GM23338 (cell line): ENCODE measurements at regions not wholly inside any gene's neighbourhood (a gene's known extent, or its start where the extent isn't known, plus 50 kb on each side); places are given as distances from the start of the nearest gene placed in this dataset.
A peak's percentile ranks its signal among the peaks of the same experiment; 100 is the strongest.

Experiments
- ATAC-seq: fragments of 200-7000 bp; cut with Tn5 transposase; 3 replicates; pipeline ENCODE4 v1.9.1; 2020
- DNase-seq: peaks from one replicate; pipeline ENCODE4 v3.0.0-alpha.2; 2015; ENCODE audit warnings: low spot score
- H2AFZ ChIP-seq: fragments of 200-600 bp; sonication (generic); 2 replicates; pipeline ENCODE4 v1.8.0; 2016; ENCODE audit warnings: antibody characterized with exemption, mild to moderate bottlenecking, moderate library complexity
- H3F3A ChIP-seq: fragments of 200-600 bp; sonication (generic); replicated peaks from 2 replicates; pipeline ENCODE4 v1.8.0; 2017; ENCODE audit warnings: antibody characterized with exemption, mixed run types, low read depth
- H3K27ac ChIP-seq: fragments of 200-600 bp; sonication (generic); 2 replicates; pipeline ENCODE4 v1.6.1; 2016; ENCODE audit warnings: low read depth
- H3K27me3 ChIP-seq: fragments of 200-600 bp; sonication (generic); 2 replicates; pipeline ENCODE4 v1.8.0; 2016; ENCODE audit warnings: mild to moderate bottlenecking, mixed run types, moderate library complexity; ENCODE audit not compliant: insufficient read depth
- H3K36me3 ChIP-seq: fragments of 200-600 bp; sonication (generic); 2 replicates; pipeline ENCODE4 v1.8.0; 2016; ENCODE audit warnings: mild to moderate bottlenecking; ENCODE audit not compliant: insufficient read depth
- H3K4me1 ChIP-seq: fragments of 200-600 bp; sonication (generic); 2 replicates; pipeline ENCODE4 v1.8.0; 2016; ENCODE audit warnings: mild to moderate bottlenecking, moderate library complexity; ENCODE audit not compliant: insufficient read depth
- H3K4me2 ChIP-seq: fragments of 200-600 bp; sonication (generic); 2 replicates; pipeline ENCODE4 v1.7.1; 2017; ENCODE audit warnings: mixed run types
- H3K4me3 ChIP-seq: fragments of 200-600 bp; sonication (generic); 2 replicates; pipeline ENCODE4 v1.6.1; 2016; ENCODE audit warnings: mixed run types
- H3K79me2 ChIP-seq: fragments of 200-600 bp; sonication (generic); replicated peaks from 2 replicates; pipeline ENCODE4 v1.8.0; 2017; ENCODE audit warnings: mild to moderate bottlenecking; ENCODE audit not compliant: insufficient read depth
- H3K9me2 ChIP-seq: fragments of 200-600 bp; sonication (generic); 2 replicates; pipeline ENCODE4 v1.8.0; 2017; ENCODE audit not compliant: insufficient read depth
- H4K20me1 ChIP-seq: fragments of 200-600 bp; sonication (generic); replicated peaks from 2 replicates; pipeline ENCODE4 v1.8.0; 2017; ENCODE audit warnings: mild to moderate bottlenecking; ENCODE audit not compliant: insufficient read depth
- H3K27ac Mint-ChIP-seq: 2 replicates; pipeline ENCODE4 v1.8.0; 2020; ENCODE audit warnings: inconsistent platforms, mild to moderate bottlenecking, moderate library complexity, mixed read lengths
- H3K27me3 Mint-ChIP-seq: 3 replicates; pipeline ENCODE4 v1.8.0; 2022; ENCODE audit warnings: low read depth, mild to moderate bottlenecking, moderate library complexity, mixed read lengths, inconsistent platforms; ENCODE audit not compliant: insufficient read depth, poor library complexity
- H3K36me3 Mint-ChIP-seq: 3 replicates; pipeline ENCODE4 v1.8.0; 2021; ENCODE audit warnings: low read depth, mild to moderate bottlenecking, inconsistent platforms, moderate library complexity, mixed read lengths
- H3K4me1 Mint-ChIP-seq: 3 replicates; pipeline ENCODE4 v1.8.0; 2020; ENCODE audit warnings: mild to moderate bottlenecking, inconsistent platforms, mixed read lengths
- H3K4me3 Mint-ChIP-seq: 3 replicates; pipeline ENCODE4 v1.8.0; 2021; ENCODE audit warnings: moderate library complexity, mild to moderate bottlenecking, inconsistent platforms, mixed read lengths
- H3K9me3 Mint-ChIP-seq: 3 replicates; pipeline ENCODE4 v1.8.0; 2020; ENCODE audit warnings: moderate library complexity, mild to moderate bottlenecking, inconsistent platforms, mixed read lengths
- EZH2phosphoT487 ChIP-seq: fragments of 200-600 bp; sonication (generic); IDR thresholded peaks from one replicate; pipeline ENCODE4 v1.8.1; 2018; ENCODE audit warnings: antibody characterized with exemption; ENCODE audit not compliant: unreplicated experiment
- POLR2AphosphoS5 ChIP-seq: IDR thresholded peaks from 2 replicates; pipeline ENCODE4 v1.6.1; 2016; ENCODE audit warnings: antibody characterized with exemption, low read depth
- REST ChIP-seq: IDR thresholded peaks from one replicate; pipeline ENCODE4 v1.6.1; 2018; ENCODE audit warnings: antibody characterized with exemption; ENCODE audit not compliant: unreplicated experiment
- ZNF114 ChIP-seq: fragments of 250-450 bp; sonication (Bioruptor Pico); IDR thresholded peaks from 2 replicates; pipeline ENCODE4 v1.5.0; 2020; ENCODE audit warnings: mild to moderate bottlenecking, moderate library complexity
- TF ChIP-seq, protein P1 (sequence below): IDR thresholded peaks from 2 replicates; pipeline ENCODE4 v1.6.1; 2016; ENCODE audit warnings: antibody characterized with exemption
- TF ChIP-seq, protein P2 (sequence below), 2 experiments: fragments of 200-600 bp in 1 of 2; sonication (generic) in 1 of 2; conservative IDR thresholded peaks; 2 replicates each; pipeline versions ENCODE4 v1.5.1 to v1.6.1; 2016 to 2017; ENCODE audit warnings: antibody characterized with exemption in 2 of 2, low read depth in 2 of 2, mild to moderate bottlenecking in 2 of 2, moderate library complexity in 1 of 2

- Mint-ChIP-seq H3K4me3 (no peak overlapping the region), H3K27ac (no peak overlapping the region), H3K36me3 (no peaks in the 10 kb centered on the region), H3K4me1 (peaks cover 5% of the 10 kb centered on the region; the same call in 2 of the 3 replicates), H3K9me3 (no peaks in the 10 kb centered on the region), H3K27me3 (peaks cover 4% of the 10 kb centered on the region)
- Histone ChIP-seq H3K79me2 (no peaks in the 10 kb centered on the region), H3K27me3 (no peaks in the 10 kb centered on the region), H3K36me3 (no peaks in the 10 kb centered on the region), H2AFZ (no peak overlapping the region), H3K4me1 (no peaks in the 10 kb centered on the region), H4K20me1 (no peaks in the 10 kb centered on the region), H3K4me2 (no peak overlapping the region), H3K4me3 (no peak overlapping the region), H3F3A (no peaks in the 10 kb centered on the region), H3K27ac (no peak overlapping the region), H3K9me2 (no peaks in the 10 kb centered on the region)
- no peak for TF ChIP-seq POLR2AphosphoS5
- no peak for TF ChIP-seq ZNF114 (CRISPR knock-in tag)
- TF ChIP-seq, protein P1, sequence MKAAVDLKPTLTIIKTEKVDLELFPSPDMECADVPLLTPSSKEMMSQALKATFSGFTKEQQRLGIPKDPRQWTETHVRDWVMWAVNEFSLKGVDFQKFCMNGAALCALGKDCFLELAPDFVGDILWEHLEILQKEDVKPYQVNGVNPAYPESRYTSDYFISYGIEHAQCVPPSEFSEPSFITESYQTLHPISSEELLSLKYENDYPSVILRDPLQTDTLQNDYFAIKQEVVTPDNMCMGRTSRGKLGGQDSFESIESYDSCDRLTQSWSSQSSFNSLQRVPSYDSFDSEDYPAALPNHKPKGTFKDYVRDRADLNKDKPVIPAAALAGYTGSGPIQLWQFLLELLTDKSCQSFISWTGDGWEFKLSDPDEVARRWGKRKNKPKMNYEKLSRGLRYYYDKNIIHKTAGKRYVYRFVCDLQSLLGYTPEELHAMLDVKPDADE, result no peak
- TF ChIP-seq, protein P2, sequence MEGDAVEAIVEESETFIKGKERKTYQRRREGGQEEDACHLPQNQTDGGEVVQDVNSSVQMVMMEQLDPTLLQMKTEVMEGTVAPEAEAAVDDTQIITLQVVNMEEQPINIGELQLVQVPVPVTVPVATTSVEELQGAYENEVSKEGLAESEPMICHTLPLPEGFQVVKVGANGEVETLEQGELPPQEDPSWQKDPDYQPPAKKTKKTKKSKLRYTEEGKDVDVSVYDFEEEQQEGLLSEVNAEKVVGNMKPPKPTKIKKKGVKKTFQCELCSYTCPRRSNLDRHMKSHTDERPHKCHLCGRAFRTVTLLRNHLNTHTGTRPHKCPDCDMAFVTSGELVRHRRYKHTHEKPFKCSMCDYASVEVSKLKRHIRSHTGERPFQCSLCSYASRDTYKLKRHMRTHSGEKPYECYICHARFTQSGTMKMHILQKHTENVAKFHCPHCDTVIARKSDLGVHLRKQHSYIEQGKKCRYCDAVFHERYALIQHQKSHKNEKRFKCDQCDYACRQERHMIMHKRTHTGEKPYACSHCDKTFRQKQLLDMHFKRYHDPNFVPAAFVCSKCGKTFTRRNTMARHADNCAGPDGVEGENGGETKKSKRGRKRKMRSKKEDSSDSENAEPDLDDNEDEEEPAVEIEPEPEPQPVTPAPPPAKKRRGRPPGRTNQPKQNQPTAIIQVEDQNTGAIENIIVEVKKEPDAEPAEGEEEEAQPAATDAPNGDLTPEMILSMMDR (conservative IDR thresholded peaks at IDR 0.05; ENCODE audit: low read depth in 2 of 2), result peak in 1 of 2 experiments; percentile 33; a peak in 3 of 4 replicates
- ATAC-seq (no peak), DNase-seq (no peak)
These were observed 299.9 kb upstream of the MSX2 start for GRCh38 chr5:174424219-174425053.

DNA sequence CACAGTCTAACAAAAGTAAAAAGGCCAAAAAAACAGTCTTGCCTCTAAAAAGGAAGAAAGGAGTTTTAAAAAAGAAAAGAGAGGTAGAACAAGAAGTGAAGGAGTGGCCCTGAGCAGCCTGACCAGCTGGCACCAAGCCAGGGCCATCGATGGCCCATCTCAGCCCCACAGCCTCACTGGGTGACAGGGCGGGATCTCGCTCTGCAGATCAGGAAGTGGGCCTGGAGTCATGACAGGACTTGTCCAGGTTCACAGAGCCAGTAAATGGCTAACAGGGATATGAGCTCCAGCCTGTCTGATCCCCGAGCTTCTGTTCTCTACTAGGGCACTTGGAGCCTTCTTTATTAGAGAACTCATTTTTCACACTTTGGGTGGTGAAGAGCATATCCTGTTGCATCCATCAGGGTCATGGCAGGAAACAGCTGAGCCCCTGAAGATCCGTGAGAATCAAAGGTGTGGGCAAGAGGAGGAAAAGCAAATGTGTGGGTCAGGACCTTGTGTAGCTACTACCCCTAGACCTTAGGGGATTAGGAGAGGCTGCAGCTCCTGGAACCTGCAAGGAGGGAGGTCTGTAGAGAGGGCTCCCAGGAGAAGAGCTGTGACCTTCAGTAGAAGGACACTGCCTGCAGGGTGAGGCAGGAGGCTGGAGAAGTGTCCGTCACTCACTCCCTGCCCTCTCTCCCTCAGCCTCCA is 299.0 kb upstream of the MSX2 start:
- Histone ChIP-seq H3K4me2 (no peak overlapping the region), H3K79me2 (no peaks in the 10 kb centered on the region), H3K36me3 (no peaks in the 10 kb centered on the region), H3K27ac (no peak overlapping the region), H3K9me2 (no peaks in the 10 kb centered on the region), H2AFZ (no peak overlapping the region), H3K27me3 (no peaks in the 10 kb centered on the region), H4K20me1 (no peaks in the 10 kb centered on the region), H3F3A (no peaks in the 10 kb centered on the region), H3K4me3 (no peak overlapping the region), H3K4me1 (no peaks in the 10 kb centered on the region)
- no peak overlapping the region for H3K27ac Mint-ChIP-seq
- H3K36me3 Mint-ChIP-seq, result no peaks in the 10 kb centered on the region
- H3K4me3 Mint-ChIP-seq, result no peak overlapping the region
- H3K27me3 Mint-ChIP-seq, result no peaks in the 10 kb centered on the region
- H3K9me3 Mint-ChIP-seq, result no peaks in the 10 kb centered on the region
- no peak for DNase-seq
- ATAC-seq, result no peak
- TF ChIP-seq REST (no peak), EZH2phosphoT487 (no peak)
- no peaks in the 10 kb centered on the region for H3K4me1 Mint-ChIP-seq
